A673 (cell line): ENCODE measurements at regions not wholly inside any gene's neighbourhood (a gene's known extent, or its start where the extent isn't known, plus 50 kb on each side); places are given as distances from the start of the nearest gene placed in this dataset.

ENCODE experiments used
- EZH2 ChIP-seq: fragments of 200-600 bp; sonication (generic); IDR thresholded peaks from 2 replicates; pipeline ENCODE4 v1.6.1; 2017; ENCODE audit warnings: borderline replicate concordance, low read depth, mild to moderate bottlenecking, mixed read lengths, antibody characterized with exemption, low read length; ENCODE audit not compliant: poor library complexity, severe bottlenecking
- TF ChIP-seq, protein P1 (sequence below): fragments of 300-800, 200-600 bp; sonication (generic); conservative IDR thresholded peaks from 2 replicates; pipeline ENCODE4 v1.5.1; 2017; ENCODE audit warnings: low read depth, mild to moderate bottlenecking, antibody characterized with exemption, low read length, moderate library complexity, mixed read lengths

DNA sequence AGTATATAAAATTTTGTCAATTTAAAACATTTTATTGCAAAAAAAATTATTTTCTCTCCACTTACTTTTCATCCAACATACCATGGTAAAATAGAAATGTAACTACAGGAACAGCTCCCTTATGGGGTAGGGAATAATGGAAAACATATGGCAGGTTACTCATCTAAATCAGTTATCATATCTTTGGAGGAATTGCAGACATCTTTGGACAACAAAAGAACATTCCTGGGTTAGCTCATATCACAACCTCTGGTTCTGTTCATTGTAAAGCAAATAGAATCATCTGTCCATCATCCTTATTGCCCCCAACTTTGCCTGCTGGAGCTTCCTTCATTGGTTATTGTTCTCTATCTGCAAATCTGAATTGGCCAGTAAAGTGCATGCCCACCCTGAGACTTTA, 387.5 kb upstream of the GRID2 start:
- TF ChIP-seq, protein P1, sequence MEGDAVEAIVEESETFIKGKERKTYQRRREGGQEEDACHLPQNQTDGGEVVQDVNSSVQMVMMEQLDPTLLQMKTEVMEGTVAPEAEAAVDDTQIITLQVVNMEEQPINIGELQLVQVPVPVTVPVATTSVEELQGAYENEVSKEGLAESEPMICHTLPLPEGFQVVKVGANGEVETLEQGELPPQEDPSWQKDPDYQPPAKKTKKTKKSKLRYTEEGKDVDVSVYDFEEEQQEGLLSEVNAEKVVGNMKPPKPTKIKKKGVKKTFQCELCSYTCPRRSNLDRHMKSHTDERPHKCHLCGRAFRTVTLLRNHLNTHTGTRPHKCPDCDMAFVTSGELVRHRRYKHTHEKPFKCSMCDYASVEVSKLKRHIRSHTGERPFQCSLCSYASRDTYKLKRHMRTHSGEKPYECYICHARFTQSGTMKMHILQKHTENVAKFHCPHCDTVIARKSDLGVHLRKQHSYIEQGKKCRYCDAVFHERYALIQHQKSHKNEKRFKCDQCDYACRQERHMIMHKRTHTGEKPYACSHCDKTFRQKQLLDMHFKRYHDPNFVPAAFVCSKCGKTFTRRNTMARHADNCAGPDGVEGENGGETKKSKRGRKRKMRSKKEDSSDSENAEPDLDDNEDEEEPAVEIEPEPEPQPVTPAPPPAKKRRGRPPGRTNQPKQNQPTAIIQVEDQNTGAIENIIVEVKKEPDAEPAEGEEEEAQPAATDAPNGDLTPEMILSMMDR: no peak
- TF ChIP-seq EZH2: no peak
